HepG2 (cell line): ENCODE measurements at regions not wholly inside any gene's neighbourhood (a gene's known extent, or its start where the extent isn't known, plus 50 kb on each side); places are given as distances from the start of the nearest gene placed in this dataset.

Experiments
- ATAC-seq: fragments of 200-7000 bp; cut with Tn5 transposase; 3 replicates; pipeline ENCODE4 v1.9.1; 2020; ENCODE audit warnings: mild to moderate bottlenecking, moderate library complexity
- BruUV-seq: library from RNA; stranded (reverse); fragments of 400-500 nt; replicated peaks from 2 replicates; lab custom pipeline; 2021; lab: Mats Ljungman, UMichigan
- CTCF ChIA-PET: fragments of 300-600 bp; formaldehyde crosslinking; extraction: SDS; loops from one replicate; lab custom pipeline; 2021; ENCODE audit warnings: low total read pairs, inconsistent platforms, low intra/inter-chr PET ratio; lab: Yijun Ruan, JAX
- POLR2A ChIA-PET: fragments of 350-600 bp; sonication (Branson Sonifier 250); formaldehyde crosslinking; loops from one replicate; lab custom pipeline; 2020; ENCODE audit warnings: antibody characterized with exemption, inconsistent platforms; lab: Yijun Ruan, JAX
- DNase-seq: peaks from one replicate; pipeline ENCODE4 v3.0.0-alpha.2; 2015; ENCODE audit warnings: low spot score
- FAIRE-seq: peaks from 3 replicates; lab custom pipeline; 2011; peaks lifted over from hg19 to GRCh38; lab: Jason Lieb, UNC
- H2AFZ ChIP-seq: one replicate; pipeline ENCODE4 v1.6.1; 2011; ENCODE audit warnings: low read length, inconsistent platforms
- H3K27ac ChIP-seq: fragments of 300-600 bp; 3 replicates; pipeline ENCODE4 v1.8.0; 2011; ENCODE audit warnings: mixed run types, mild to moderate bottlenecking, mixed read lengths, low read length, inconsistent platforms; ENCODE audit not compliant: insufficient read depth; ENCODE audit errors: extremely low read length
- H3K27me3 ChIP-seq, 2 experiments: fragments of 200-600 bp in 1 of 2; 2 replicates in 1 of 2; 3 replicates in 1 of 2; pipeline versions ENCODE4 v1.6.0 to v1.8.0; 2011; ENCODE audit warnings: low read length in 2 of 2, mild to moderate bottlenecking in 2 of 2, moderate library complexity in 2 of 2, inconsistent platforms in 1 of 2; ENCODE audit not compliant: insufficient read depth in 2 of 2, control insufficient read depth in 1 of 2
- H3K36me3 ChIP-seq, 2 experiments: fragments of 200-600 bp in 1 of 2; replicated peaks in 1 of 2; 2 replicates in 1 of 2; 3 replicates in 1 of 2; pipeline versions ENCODE4 v1.5.1 to v1.8.0; 2011; ENCODE audit warnings: low read length in 2 of 2, inconsistent platforms in 1 of 2; ENCODE audit not compliant: insufficient read depth in 2 of 2, control insufficient read depth in 1 of 2
- H3K4me1 ChIP-seq: 2 replicates; pipeline ENCODE4 v1.5.1; 2012; ENCODE audit warnings: low read length, inconsistent platforms; ENCODE audit not compliant: insufficient read depth
- H3K4me2 ChIP-seq: 2 replicates; pipeline ENCODE4 v1.6.0; 2011; ENCODE audit warnings: low read depth, low read length, inconsistent platforms
- H3K4me3 ChIP-seq, 3 experiments: fragments of 200-600 bp in 1 of 3; sonication (generic), shearing (Covaris generic) in 1 of 3; replicated peaks in 1 of 3; 2 replicates each; pipeline ENCODE4 v1.5.1; 2011 to 2016; ENCODE audit warnings: low read length in 3 of 3, inconsistent platforms in 2 of 3, low read depth in 2 of 3, mild to moderate bottlenecking in 2 of 3, control low read depth in 1 of 3, mixed read lengths in 1 of 3; ENCODE audit not compliant: insufficient read depth in 1 of 3
- H3K79me2 ChIP-seq: one replicate; pipeline ENCODE4 v1.6.1; 2011; ENCODE audit warnings: low read length, inconsistent platforms; ENCODE audit not compliant: insufficient read depth
- H3K9ac ChIP-seq: 2 replicates; pipeline ENCODE4 v1.6.0; 2011; ENCODE audit warnings: mild to moderate bottlenecking, low read depth, low read length, inconsistent platforms; ENCODE audit not compliant: insufficient read depth
- H3K9me3 ChIP-seq: 2 replicates; pipeline ENCODE4 v1.5.1; 2012; ENCODE audit warnings: mild to moderate bottlenecking, low read length
- H4K20me1 ChIP-seq: 2 replicates; pipeline ENCODE4 v1.6.0; 2011; ENCODE audit warnings: inconsistent platforms, mild to moderate bottlenecking, low read length, moderate library complexity; ENCODE audit not compliant: insufficient read depth
- GATA4 ChIP-seq: sonication (generic); IDR thresholded peaks from 2 replicates; pipeline ENCODE4 v1.6.1; 2016; ENCODE audit warnings: antibody characterized with exemption, low read depth, borderline replicate concordance
- HNF1B ChIP-seq: sonication (generic); formaldehyde crosslinking; IDR thresholded peaks from 2 replicates; pipeline ENCODE4 v1.5.1; 2020; ENCODE audit warnings: mild to moderate bottlenecking, moderate library complexity, missing genetic modification reagents
- HNRNPLL ChIP-seq: fragments of 200-400 bp; formaldehyde crosslinking; IDR thresholded peaks from 2 replicates; pipeline ENCODE4 v1.6.1; 2017; ENCODE audit warnings: mild to moderate bottlenecking, low read depth, low read length; ENCODE audit not compliant: poor library complexity, severe bottlenecking
- TGIF2 ChIP-seq: IDR thresholded peaks from 2 replicates; pipeline ENCODE4 v1.6.1; 2016; ENCODE audit warnings: control low read depth, missing compliant biosample characterization
- ZMYM4 ChIP-seq: sonication (generic); formaldehyde crosslinking; IDR thresholded peaks from 2 replicates; pipeline ENCODE4 v1.8.1; 2023; ENCODE audit warnings: mild to moderate bottlenecking, missing genetic modification reagents
- ZNF143 ChIP-seq: sonication (generic); formaldehyde crosslinking; IDR thresholded peaks from 2 replicates; pipeline ENCODE4 v1.4.0; 2020; ENCODE audit warnings: missing genetic modification reagents
- ZNF343 ChIP-seq: sonication (generic); formaldehyde crosslinking; IDR thresholded peaks from 2 replicates; pipeline ENCODE4 v1.4.0; 2020; ENCODE audit warnings: mild to moderate bottlenecking, missing genetic modification reagents
- ZNF556 ChIP-seq: sonication (generic); formaldehyde crosslinking; IDR thresholded peaks from 2 replicates; pipeline ENCODE4 v1.4.0; 2020; ENCODE audit warnings: mild to moderate bottlenecking, missing genetic modification reagents, borderline replicate concordance
- ZNF710 ChIP-seq: sonication (generic); formaldehyde crosslinking; IDR thresholded peaks from 2 replicates; pipeline ENCODE4 v1.5.0; 2020; ENCODE audit warnings: mild to moderate bottlenecking, missing genetic modification reagents, borderline replicate concordance
- WGBS: methylation state at CpG from one replicate; pipeline ENCODE4 v1.1.6; 2017; ENCODE audit warnings: low lambda C conversion rate; 5-methylcytosine and 5-hydroxymethylcytosine counted together
- in situ Hi-C: cut with HindIII; loops from 2 replicates; pipeline ENCODE4 v1.10.0; 2017; ENCODE audit warnings: low pct_unique_long_range_greater_than_20kb; ENCODE audit not compliant: extremely low pct_ligation_motif_present
- intact Hi-C: fragments of 100-400 bp; cut with micrococcal nuclease; formaldehyde crosslinking; loops from one replicate; pipeline ENCODE4 v1.10.0; 2022; ENCODE audit not compliant: unreplicated experiment

GRCh38 chr2:2720351-2720750, 389.3 kb upstream of the MYT1L start:
- no peak for FAIRE-seq
- no peaks in the 10 kb centered on the region for H3K9me3 ChIP-seq
- no TSS peak for BruUV-seq
- DNase-seq: no peak
- TF ChIP-seq TGIF2 (CRISPR knock-in tag) (no peak), ZNF710 (CRISPR knock-in tag) (no peak), ZNF343 (CRISPR knock-in tag) (no peak), GATA4 (no peak), HNRNPLL (no peak), ZMYM4 (CRISPR knock-in tag) (no peak), HNF1B (no peak), ZNF556 (no peak), ZNF143 (CRISPR knock-in tag) (no peak)
- ATAC-seq: no peak
- H3K27ac ChIP-seq: no peak overlapping the region
- WGBS: 14% methylated on average over 9 of the region's 9 CpGs
- H3K4me2 ChIP-seq: no peak overlapping the region
- intact Hi-C loops: no loop called here
- ChIA-PET POLR2A (no interaction called here), CTCF (no interaction called here)
- H3K4me3 ChIP-seq: no peak overlapping the region
- no peaks in the 10 kb centered on the region for H4K20me1 ChIP-seq
- H3K36me3 ChIP-seq: no peaks in the 10 kb centered on the region
- H3K4me1 ChIP-seq: no peaks in the 10 kb centered on the region
- in situ Hi-C loops: no loop called here
- H2AFZ ChIP-seq: no peak overlapping the region
- H3K9ac ChIP-seq: no peak overlapping the region
- peaks cover 5 to 57% of the 10 kb centered on the region in 2 experiments; a peak in 4 of 5 replicates for H3K27me3 ChIP-seq
- no peaks in the 10 kb centered on the region for H3K79me2 ChIP-seq
